ENCODE measurements at regions not wholly inside any gene's neighbourhood (a gene's known extent, or its start where the extent isn't known, plus 50 kb on each side); places are given as distances from the start of the nearest gene placed in this dataset.

DNA sequence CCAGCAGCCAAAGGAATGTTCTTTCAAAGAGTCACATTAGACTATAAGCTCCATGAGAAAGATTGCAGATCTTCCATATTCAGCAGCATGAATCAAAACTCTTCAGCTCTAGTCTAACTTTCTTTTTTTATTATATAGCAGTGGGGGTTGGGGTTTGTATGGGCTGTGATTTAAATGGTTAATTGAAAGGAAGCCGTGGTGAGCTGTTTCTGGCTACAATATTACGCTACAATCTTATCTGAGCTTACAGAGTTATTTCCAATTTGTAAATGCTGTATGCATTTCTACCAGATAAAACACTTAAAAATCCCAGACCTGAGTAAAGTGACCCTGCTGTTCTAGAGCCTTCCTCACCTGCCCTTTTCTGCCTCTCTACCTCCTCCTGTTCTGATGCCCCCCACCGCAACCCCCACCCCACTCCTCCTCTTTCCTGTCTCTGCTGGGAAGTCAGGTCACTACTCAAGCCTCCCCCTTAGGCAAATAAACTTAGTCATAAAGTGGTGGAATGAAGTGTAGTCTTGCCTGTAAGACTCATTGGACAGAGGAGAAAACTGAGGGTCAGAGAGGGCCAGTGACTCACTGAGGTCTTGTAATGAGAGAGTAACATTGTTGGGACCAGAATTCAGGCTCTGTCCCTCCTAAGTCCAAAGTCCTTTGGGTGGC is 1089.5 kb downstream of the BCL11B start:
- DNase-seq: peak; percentile 59

- no peak for DNase-seq
Observed at GRCh38 chr14:98183556-98183955, 1088.4 kb downstream of the BCL11B start.

DNA sequence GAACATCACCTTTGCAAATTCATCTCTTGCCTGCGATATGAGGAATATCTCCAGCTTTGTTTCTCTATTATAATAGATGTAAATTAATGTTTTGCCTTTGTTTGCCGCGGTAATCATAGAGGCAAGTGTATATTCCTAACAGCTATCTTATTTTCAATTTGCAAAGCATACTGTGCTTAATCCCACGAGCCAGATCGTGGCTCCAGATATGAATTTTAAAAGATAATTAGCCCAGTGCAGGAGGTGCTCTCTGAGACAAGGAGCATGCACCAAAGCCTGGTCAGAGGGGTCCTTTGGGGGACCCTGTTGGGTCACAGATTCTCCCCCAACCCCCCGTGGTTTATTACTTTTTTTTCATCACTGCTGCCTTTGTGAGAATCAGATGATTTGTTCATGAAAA is 1087.5 kb downstream of the BCL11B start:
- no peak for DNase-seq

DNA sequence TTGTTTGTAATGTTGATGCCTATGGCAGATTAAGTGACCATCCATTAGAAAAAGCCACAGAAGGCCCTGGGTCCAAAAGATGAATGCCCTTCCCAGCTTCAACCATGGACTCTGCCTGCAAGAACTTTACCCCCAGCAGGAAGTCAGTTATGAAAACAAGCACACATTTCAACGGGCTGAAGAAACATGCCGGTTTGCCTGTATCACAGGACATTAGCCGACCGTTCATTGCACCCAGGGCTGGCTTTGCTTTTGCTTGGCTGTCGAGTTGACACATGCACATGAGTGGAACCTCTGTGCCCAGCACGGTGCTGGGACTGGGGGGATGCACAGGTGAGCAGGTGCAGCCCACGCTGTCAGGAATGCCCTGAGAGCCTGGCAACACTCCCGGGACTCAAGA is 1087.0 kb downstream of the BCL11B start:
- DNase-seq: no peak

- no peak for DNase-seq
Observed at GRCh38 chr14:98186140-98186539, 1085.9 kb downstream of the BCL11B start.

DNA sequence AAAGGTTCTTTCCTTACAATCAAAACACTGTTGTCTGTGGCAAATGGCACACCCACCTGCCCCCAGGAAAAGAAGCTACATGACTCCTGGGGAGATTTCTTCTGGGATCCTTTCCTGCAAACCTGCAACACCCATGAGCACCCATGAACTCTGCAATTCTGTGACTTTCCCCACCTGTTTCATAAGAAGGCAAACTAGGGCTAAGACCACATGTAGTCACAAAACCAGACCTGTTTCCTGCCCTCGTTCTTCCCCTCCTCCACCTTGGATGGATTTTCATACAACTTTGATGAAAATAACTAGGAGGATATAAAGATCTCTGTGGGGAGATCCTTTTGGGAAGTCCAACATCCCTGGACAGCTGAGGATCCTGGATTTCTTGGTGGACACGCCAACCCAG is 1084.7 kb downstream of the BCL11B start:
- no peak for DNase-seq

GRCh38 chr14:98189062-98189461 is 1082.9 kb downstream of the BCL11B start:
- no peak for DNase-seq

DNA sequence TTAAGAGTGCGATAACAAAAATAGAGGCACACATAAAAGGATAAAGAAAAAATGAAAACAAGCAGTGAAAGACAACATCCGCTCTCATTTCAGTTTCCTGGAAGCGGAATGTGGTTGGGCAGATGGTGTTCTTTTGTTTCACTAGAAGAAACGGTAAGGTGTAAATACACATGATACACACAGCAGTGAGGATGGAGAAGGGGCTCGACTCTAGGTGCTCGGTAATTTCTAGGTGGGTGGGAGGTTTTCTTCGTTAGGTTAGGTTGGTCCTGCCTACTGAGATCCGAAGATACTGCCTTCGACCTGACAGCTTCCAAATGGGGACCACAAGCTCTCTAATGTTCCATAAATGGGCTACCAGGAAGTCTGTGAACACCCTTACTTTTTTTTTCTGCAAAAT is 1082.5 kb downstream of the BCL11B start:
- no peak for DNase-seq

GRCh38 chr14:98189944-98190343 is 1082.1 kb downstream of the BCL11B start:
- DNase-seq: no peak

GRCh38 chr14:98192946-98193345 is 1079.1 kb downstream of the BCL11B start:
- no peak for DNase-seq

GRCh38 chr14:98194821-98195220 is 1077.2 kb downstream of the BCL11B start:
- DNase-seq: no peak

- DNase-seq: no peak
Observed at GRCh38 chr14:98195256-98195655, 1076.7 kb downstream of the BCL11B start.

- DNase-seq: no peak
Observed at GRCh38 chr14:98197933-98198332, 1074.1 kb downstream of the BCL11B start.

- DNase-seq: no peak
Observed at GRCh38 chr14:98198385-98198784, 1073.6 kb downstream of the BCL11B start.

DNA sequence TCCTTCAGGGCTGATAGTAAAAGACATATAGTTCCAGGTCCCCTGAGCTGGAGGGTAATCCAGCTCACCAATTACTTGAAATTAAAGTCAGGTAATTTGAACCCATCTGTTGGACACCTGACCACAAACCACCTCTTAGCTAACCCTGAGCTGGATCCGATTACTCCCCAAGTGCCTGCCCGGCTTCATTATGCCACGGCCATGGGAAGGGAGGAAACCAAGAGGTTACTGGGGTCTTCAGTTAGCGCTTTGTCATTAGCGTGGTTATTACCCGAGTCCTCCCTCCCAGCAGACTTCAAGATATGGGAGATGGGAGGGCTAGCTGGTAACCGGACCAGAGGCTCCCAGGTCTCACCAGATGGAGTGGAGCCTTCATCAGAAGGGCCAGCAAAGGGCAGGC is 1071.4 kb downstream of the BCL11B start:
- no peak for DNase-seq

DNA sequence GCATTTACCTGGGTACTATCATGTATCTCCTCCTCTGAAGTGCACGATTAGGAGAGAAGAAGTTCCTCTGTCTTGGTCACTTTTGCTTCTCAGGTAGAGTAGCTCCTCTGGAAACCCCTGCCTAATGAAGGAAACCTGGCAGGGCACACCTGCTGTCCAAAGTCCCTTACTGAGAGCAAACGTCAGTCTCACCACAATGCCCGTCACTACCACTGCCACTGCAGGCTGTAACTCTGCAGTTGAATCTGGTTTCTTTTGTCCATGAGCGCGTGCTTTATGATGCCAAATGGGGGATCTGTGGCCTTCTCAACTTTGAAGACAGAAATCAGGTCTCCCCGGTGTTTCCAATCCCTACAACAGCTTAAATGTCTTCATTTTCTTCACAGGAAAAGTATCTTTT is 1068.6 kb downstream of the BCL11B start:
- DNase-seq: no peak

DNA sequence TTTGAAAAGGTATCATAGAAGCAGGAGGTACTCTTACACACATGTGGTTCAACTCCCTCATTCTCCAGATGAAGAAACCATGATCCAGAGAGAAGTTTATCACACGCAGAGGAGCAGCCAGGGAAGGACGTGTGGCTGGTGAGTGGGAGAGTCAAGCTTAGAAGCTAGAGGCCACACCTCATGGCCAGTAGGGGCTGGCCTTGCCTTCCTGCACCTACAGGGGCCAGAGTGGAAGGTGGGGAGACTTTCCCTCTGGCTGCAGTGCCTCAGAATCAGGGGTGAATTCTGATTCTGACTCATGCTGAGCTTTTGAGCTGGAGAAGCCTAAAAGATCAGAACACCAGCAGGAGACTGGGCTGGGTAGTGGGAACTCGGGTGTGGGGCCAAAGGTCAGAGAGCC is 1067.9 kb downstream of the BCL11B start:
- no peak for DNase-seq

- DNase-seq: no peak
Observed at GRCh38 chr14:98207415-98207814, 1064.6 kb downstream of the BCL11B start.

GRCh38 chr14:98208211-98208611 is 1063.8 kb downstream of the BCL11B start:
- DNase-seq: no peak

- no peak for DNase-seq
Observed at GRCh38 chr14:98208943-98209342, 1063.1 kb downstream of the BCL11B start.

- peak; percentile 41 for DNase-seq
Observed at GRCh38 chr14:98210045-98210672, 1061.8 kb downstream of the BCL11B start.

DNA sequence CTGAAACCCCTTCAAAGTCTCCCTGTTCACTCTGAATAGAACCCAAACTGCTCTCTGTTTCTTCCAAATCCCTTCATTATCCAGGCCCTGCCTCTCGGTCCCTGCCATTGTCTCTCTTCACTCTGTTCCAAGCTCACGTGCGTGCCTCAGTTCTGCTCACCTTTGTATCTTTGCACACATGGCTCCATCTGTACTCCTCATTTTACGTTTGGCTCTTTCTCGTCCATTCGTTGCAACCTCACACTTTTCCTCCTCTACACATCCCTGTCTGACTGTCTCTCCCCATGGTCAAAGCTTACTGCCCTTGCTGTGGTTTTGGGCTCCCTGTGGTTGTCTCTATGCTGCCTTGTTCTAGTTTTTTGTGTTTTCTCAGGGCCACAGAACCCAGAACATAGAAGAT is 1054.5 kb downstream of the BCL11B start:
- DNase-seq: no peak

DNA sequence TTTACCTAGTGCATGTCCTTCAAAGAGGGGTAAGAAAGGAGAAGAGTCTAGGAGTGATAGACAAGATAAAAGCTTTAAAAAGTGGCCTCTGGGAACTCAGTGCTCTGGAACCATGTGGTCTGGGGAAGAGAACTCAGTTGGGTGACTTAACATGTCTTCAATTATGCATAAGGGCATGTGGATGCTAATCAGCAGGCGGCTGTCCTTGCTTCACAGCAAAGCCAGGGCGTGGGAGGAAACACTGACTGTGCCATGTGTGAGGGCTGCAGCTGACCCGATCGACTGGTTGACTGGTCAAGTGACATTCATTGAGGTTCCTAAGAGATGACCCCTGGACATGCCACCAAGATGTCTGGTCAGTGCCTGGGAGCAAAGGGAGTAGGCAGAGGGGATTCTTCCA is 1053.8 kb downstream of the BCL11B start:
- DNase-seq: no peak

DNA sequence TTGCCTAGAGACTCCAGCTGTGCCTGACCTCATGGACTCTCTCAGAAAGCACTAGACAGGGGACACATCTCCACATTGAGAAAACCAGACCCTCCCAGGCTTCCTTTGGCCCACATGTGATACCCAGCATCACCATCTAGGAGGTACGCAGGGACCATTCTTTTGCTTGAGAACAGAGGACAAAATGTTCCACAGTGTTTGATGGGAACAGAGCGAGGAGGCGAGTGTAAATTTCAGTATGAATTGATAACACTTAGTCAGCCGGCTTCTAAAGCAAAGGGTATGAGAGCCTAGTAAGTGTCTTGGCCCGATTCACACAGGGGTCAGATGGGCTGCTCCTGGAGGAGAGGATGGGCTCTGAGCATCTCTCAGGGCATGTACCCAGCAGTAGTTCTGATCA is 1052.4 kb downstream of the BCL11B start:
- DNase-seq: no peak

- DNase-seq: no peak
Observed at GRCh38 chr14:98223106-98223505, 1048.9 kb downstream of the BCL11B start.
